PC-3 (cell line): ENCODE measurements at regions not wholly inside any gene's neighbourhood (a gene's known extent, or its start where the extent isn't known, plus 50 kb on each side); places are given as distances from the start of the nearest gene placed in this dataset.
"Not testable (repeated sequence)": the region's sequence is repeated elsewhere in the genome, so short reads cannot be mapped to it uniquely, and the experiment has no call there.

Experiments
- ATAC-seq: fragments of 200-7000 bp; cut with Tn5 transposase; 2 replicates; pipeline ENCODE4 v1.9.1; 2020; ENCODE audit warnings: mild to moderate bottlenecking, moderate library complexity
- BruUV-seq: library from RNA; stranded (reverse); fragments of 400-500 nt; replicated peaks from 2 replicates; lab custom pipeline; 2021; lab: Mats Ljungman, UMichigan
- CTCF ChIA-PET: fragments of 300-600 bp; sonication (Branson Sonifier 250); formaldehyde crosslinking; loops from one replicate; lab custom pipeline; 2022; ENCODE audit warnings: antibody characterized with exemption; lab: Charles Lee
- POLR2A ChIA-PET: fragments of 300-600 bp; sonication (Branson Sonifier 250); formaldehyde crosslinking; loops from one replicate; lab custom pipeline; 2022; ENCODE audit warnings: antibody characterized with exemption; ENCODE audit not compliant: unreplicated experiment; lab: Charles Lee
- DNase-seq: peaks from one replicate; pipeline ENCODE4 v3.0.0-alpha.2; 2015
- H2AFZ ChIP-seq: fragments of 300-600 bp; sonication (generic); 2 replicates; pipeline ENCODE4 v1.6.0; 2016; ENCODE audit warnings: antibody characterized with exemption, low read length
- H3F3A ChIP-seq: fragments of 300-600 bp; sonication (generic); one replicate; pipeline ENCODE4 v1.6.0; 2017; ENCODE audit warnings: antibody characterized with exemption, low read length, control low read depth, mild to moderate bottlenecking; ENCODE audit not compliant: unreplicated experiment
- H3K27ac ChIP-seq: fragments of 300-600 bp; sonication (generic); 2 replicates; pipeline ENCODE4 v1.5.1; 2016; ENCODE audit warnings: mild to moderate bottlenecking, low read length
- H3K27me3 ChIP-seq: fragments of 300-600 bp; sonication (generic); 2 replicates; pipeline ENCODE4 v1.6.1; 2016; ENCODE audit warnings: low read length, mixed read lengths
- H3K36me3 ChIP-seq: fragments of 300-600 bp; sonication (generic); 2 replicates; pipeline ENCODE4 v1.6.1; 2016; ENCODE audit warnings: low read depth, mixed run types, low read length, mixed read lengths
- H3K4me1 ChIP-seq: fragments of 300-600 bp; sonication (generic); 2 replicates; pipeline ENCODE4 v1.5.1; 2016; ENCODE audit warnings: low read length; ENCODE audit not compliant: insufficient read depth
- H3K4me2 ChIP-seq: fragments of 300-600 bp; sonication (generic); 2 replicates; pipeline ENCODE4 v1.6.0; 2016; ENCODE audit warnings: low read length
- H3K4me3 ChIP-seq: fragments of 300-600 bp; sonication (generic); 2 replicates; pipeline ENCODE4 v1.5.1; 2016; ENCODE audit warnings: mild to moderate bottlenecking, low read length, mixed read lengths
- H3K79me2 ChIP-seq: fragments of 300-600 bp; sonication (generic); 2 replicates; pipeline ENCODE4 v1.6.1; 2017; ENCODE audit warnings: low read length, mixed read lengths
- H3K9ac ChIP-seq: fragments of 300-600 bp; sonication (generic); 2 replicates; pipeline ENCODE4 v1.6.0; 2016; ENCODE audit warnings: mild to moderate bottlenecking, low read length
- H3K9me2 ChIP-seq: fragments of 300-600 bp; sonication (generic); replicated peaks from 2 replicates; pipeline ENCODE4 v1.6.1; 2016; ENCODE audit warnings: mixed run types, low read length, mixed read lengths
- H3K9me3 ChIP-seq: fragments of 300-600 bp; sonication (generic); 2 replicates; pipeline ENCODE4 v1.6.1; 2016; ENCODE audit warnings: low read length, mixed read lengths
- H4K20me1 ChIP-seq: fragments of 300-600 bp; sonication (generic); 2 replicates; pipeline ENCODE4 v1.6.1; 2016; ENCODE audit warnings: low read length, mixed read lengths
- CTCF ChIP-seq: fragments of 300-600 bp; sonication (generic); conservative IDR thresholded peaks from 2 replicates; pipeline ENCODE4 v1.5.1; 2017; ENCODE audit warnings: antibody characterized with exemption, low read depth, mild to moderate bottlenecking, low read length
- EZH2 ChIP-seq: fragments of 300-600 bp; sonication (generic); IDR thresholded peaks from one replicate; pipeline ENCODE4 v1.6.1; 2017; ENCODE audit warnings: antibody characterized with exemption, mild to moderate bottlenecking, low read length; ENCODE audit not compliant: unreplicated experiment
- EZH2phosphoT487 ChIP-seq: fragments of 300-600 bp; sonication (generic); IDR thresholded peaks from 2 replicates; pipeline ENCODE4 v1.6.1; 2018; ENCODE audit warnings: mild to moderate bottlenecking, antibody characterized with exemption, low read length, borderline replicate concordance
- intact Hi-C: fragments of 100-400 bp; cut with micrococcal nuclease; formaldehyde crosslinking; loops from 2 replicates; pipeline ENCODE4 v1.9.0; 2023

GRCh38 chr2:66185497-66186054 lies 249.3 kb upstream of the MEIS1 start:
- DNase-seq: no peak
- H3K9me2 ChIP-seq: no peaks in the 10 kb centered on the region
- no peaks in the 10 kb centered on the region for H3F3A ChIP-seq
- H3K27ac ChIP-seq: no peak overlapping the region
- peaks cover 18% of the 10 kb centered on the region for H3K27me3 ChIP-seq
- no peak overlapping the region for H3K4me3 ChIP-seq
- no TSS peak for BruUV-seq
- TF ChIP-seq EZH2 (no peak), EZH2phosphoT487 (no peak), CTCF (no peak)
- no peaks in the 10 kb centered on the region for H3K79me2 ChIP-seq
- intact Hi-C loops: no loop called here
- POLR2A ChIA-PET: no interaction called here
- no peak overlapping the region for H2AFZ ChIP-seq
- no peak overlapping the region for H3K9ac ChIP-seq
- no peak for ATAC-seq
- H3K36me3 ChIP-seq: no peaks in the 10 kb centered on the region
- H3K4me2 ChIP-seq: no peak overlapping the region
- CTCF ChIA-PET: no interaction called here
- H3K4me1 ChIP-seq: no peaks in the 10 kb centered on the region
- no peaks in the 10 kb centered on the region for H3K9me3 ChIP-seq
- H4K20me1 ChIP-seq: no peaks in the 10 kb centered on the region

- intact Hi-C loops, H3K4me2 ChIP-seq, H3K4me1 ChIP-seq, H3K36me3 ChIP-seq, ATAC-seq, H3F3A ChIP-seq, H3K9me2 ChIP-seq, CTCF ChIA-PET, H3K79me2 ChIP-seq, DNase-seq, H4K20me1 ChIP-seq, H3K4me3 ChIP-seq, H3K9ac ChIP-seq, H2AFZ ChIP-seq, H3K27ac ChIP-seq, BruUV-seq, POLR2A ChIA-PET, H3K9me3 ChIP-seq: not testable (repeated sequence)
- H3K27me3 ChIP-seq: peaks cover 35% of the 10 kb centered on the region
These were observed 257.7 kb upstream of the MEIS1 start for GRCh38 chr2:66177128-66177796.

- DNase-seq (no peak), ATAC-seq (no peak)
- H3K27me3 ChIP-seq: peaks cover 50% of the 10 kb centered on the region
- CTCF ChIA-PET: no interaction called here
- no peaks in the 10 kb centered on the region for H3K9me2 ChIP-seq
- H3K4me3 ChIP-seq: no peak overlapping the region
- H3K27ac ChIP-seq: no peak overlapping the region
- H4K20me1 ChIP-seq: no peaks in the 10 kb centered on the region
- H3F3A ChIP-seq: no peaks in the 10 kb centered on the region
- POLR2A ChIA-PET: no interaction called here
- no TSS peak for BruUV-seq
- TF ChIP-seq EZH2: no peak
- no peak for TF ChIP-seq EZH2phosphoT487
- no peak overlapping the region for H3K9ac ChIP-seq
- no peak overlapping the region for H2AFZ ChIP-seq
- no peaks in the 10 kb centered on the region for H3K36me3 ChIP-seq
- no peaks in the 10 kb centered on the region for H3K79me2 ChIP-seq
- intact Hi-C loops: no loop called here
- no peak overlapping the region for H3K4me2 ChIP-seq
- H3K9me3 ChIP-seq: no peaks in the 10 kb centered on the region
- H3K4me1 ChIP-seq: no peaks in the 10 kb centered on the region
These were observed 260.4 kb upstream of the MEIS1 start for GRCh38 chr2:66174491-66174890.
